Left lung (tissue), 4 donors: ENCODE measurements at regions not wholly inside any gene's neighbourhood (a gene's known extent, or its start where the extent isn't known, plus 50 kb on each side); places are given as distances from the start of the nearest gene placed in this dataset.
A peak's percentile ranks its signal among the peaks of the same experiment; 100 is the strongest.

Experiments used
- ATAC-seq: fragments of 200-7000 bp; cut with Tn5 transposase; one replicate; pipeline ENCODE4 v1.9.1; 2020; ENCODE audit warnings: moderate library complexity
- DNase-seq, 4 donors: peaks; one replicate each; pipeline ENCODE4 v3.0.0-alpha.2; 2013 to 2020
- H3K27ac ChIP-seq, 2 donors: fragments of 200-600 bp; sonication (generic) in 1 of 2; one replicate each; pipeline versions ENCODE4 v1.5.0 to v1.8.0; 2020 to 2021
- H3K27me3 ChIP-seq, 2 donors: fragments of 200-600 bp; sonication (generic) in 1 of 2; one replicate each; pipeline versions ENCODE4 v1.5.0 to v1.8.0; 2020 to 2021
- H3K36me3 ChIP-seq, 2 donors: fragments of 200-600 bp; sonication (generic) in 1 of 2; one replicate each; pipeline versions ENCODE4 v1.5.0 to v1.8.0; 2020 to 2021
- H3K4me1 ChIP-seq, 2 donors: fragments of 200-600 bp; one replicate each; pipeline ENCODE4 v1.8.0; 2021
- H3K4me3 ChIP-seq, 2 donors: fragments of 200-600 bp; sonication (generic) in 1 of 2; one replicate each; pipeline versions ENCODE4 v1.5.0 to v1.8.0; 2020 to 2021; ENCODE audit warnings: mild to moderate bottlenecking in 1 of 2
- H3K9me3 ChIP-seq, 2 donors: fragments of 200-600 bp; sonication (generic) in 1 of 2; one replicate each; pipeline versions ENCODE4 v1.5.0 to v1.8.0; 2020 to 2021
- intact Hi-C, 2 donors: fragments of 100-400 bp; cut with DNase I; formaldehyde crosslinking; loops; one replicate each; pipeline versions ENCODE4 v1.11.2 to v1.14.2; 2022
- TF ChIP-seq, protein P1 (sequence below), 2 donors: fragments of 200-600 bp; sonication (generic) in 1 of 2; IDR thresholded peaks; one replicate each; pipeline versions ENCODE4 v1.5.0 to v1.8.0; 2021; ENCODE audit warnings: antibody characterized with exemption in 2 of 2
- donor health status: DM: no; HTN: yes; CAD: no.
- donor health status: DM: no; HTN: no; CAD: no.

DNA sequence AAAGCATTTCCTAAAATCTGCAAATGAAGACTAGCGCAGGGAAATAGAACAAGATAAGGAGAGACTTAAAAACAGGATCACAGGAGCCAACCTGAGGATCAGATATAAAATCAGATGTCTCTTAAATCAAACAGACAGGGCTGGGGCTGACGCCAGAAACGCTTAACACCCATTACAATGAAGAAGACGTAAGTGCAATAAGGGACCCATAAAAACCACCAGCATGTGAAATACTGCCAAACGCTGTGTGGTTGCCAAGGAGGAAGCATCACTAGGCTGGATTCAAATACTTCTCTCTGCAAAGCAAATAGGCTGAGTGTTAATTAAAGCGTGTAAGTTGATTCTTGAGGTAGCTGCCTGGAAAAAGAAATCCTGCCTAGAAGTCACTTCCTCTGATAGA lies 74.4 kb upstream of the ATP10B start:
- Histone ChIP-seq H3K36me3 (no peaks in the 10 kb centered on the region), H3K4me1 (peaks cover 0 to 13% of the 10 kb centered on the region in 2 donors), H3K9me3 (no peaks in the 10 kb centered on the region), H3K27ac (no peak overlapping the region), H3K4me3 (no peak overlapping the region), H3K27me3 (no peaks in the 10 kb centered on the region)
- peak in 2 of 4 donors; percentile 52 to 74 for DNase-seq
- intact Hi-C loops = no loop called here
- peak; percentile 67 for ATAC-seq
- TF ChIP-seq, protein P1, sequence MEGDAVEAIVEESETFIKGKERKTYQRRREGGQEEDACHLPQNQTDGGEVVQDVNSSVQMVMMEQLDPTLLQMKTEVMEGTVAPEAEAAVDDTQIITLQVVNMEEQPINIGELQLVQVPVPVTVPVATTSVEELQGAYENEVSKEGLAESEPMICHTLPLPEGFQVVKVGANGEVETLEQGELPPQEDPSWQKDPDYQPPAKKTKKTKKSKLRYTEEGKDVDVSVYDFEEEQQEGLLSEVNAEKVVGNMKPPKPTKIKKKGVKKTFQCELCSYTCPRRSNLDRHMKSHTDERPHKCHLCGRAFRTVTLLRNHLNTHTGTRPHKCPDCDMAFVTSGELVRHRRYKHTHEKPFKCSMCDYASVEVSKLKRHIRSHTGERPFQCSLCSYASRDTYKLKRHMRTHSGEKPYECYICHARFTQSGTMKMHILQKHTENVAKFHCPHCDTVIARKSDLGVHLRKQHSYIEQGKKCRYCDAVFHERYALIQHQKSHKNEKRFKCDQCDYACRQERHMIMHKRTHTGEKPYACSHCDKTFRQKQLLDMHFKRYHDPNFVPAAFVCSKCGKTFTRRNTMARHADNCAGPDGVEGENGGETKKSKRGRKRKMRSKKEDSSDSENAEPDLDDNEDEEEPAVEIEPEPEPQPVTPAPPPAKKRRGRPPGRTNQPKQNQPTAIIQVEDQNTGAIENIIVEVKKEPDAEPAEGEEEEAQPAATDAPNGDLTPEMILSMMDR (IDR thresholded peaks at IDR 0.05) = no peak

GRCh38 chr5:160925281-160925680 lies 73.3 kb upstream of the ATP10B start:
- intact Hi-C loops = no loop called here
- TF ChIP-seq, protein P1 (IDR thresholded peaks at IDR 0.05) = no peak
- no peak for DNase-seq
- Histone ChIP-seq H3K27ac (no peak overlapping the region), H3K27me3 (no peaks in the 10 kb centered on the region), H3K4me3 (no peak overlapping the region), H3K4me1 (peaks cover 0 to 13% of the 10 kb centered on the region in 2 donors), H3K36me3 (no peaks in the 10 kb centered on the region), H3K9me3 (no peaks in the 10 kb centered on the region)
- no peak for ATAC-seq

- Histone ChIP-seq H3K36me3 (no peaks in the 10 kb centered on the region), H3K9me3 (no peaks in the 10 kb centered on the region), H3K27me3 (no peaks in the 10 kb centered on the region), H3K4me3 (no peak overlapping the region), H3K27ac (no peak overlapping the region), H3K4me1 (peaks cover 0 to 13% of the 10 kb centered on the region in 2 donors)
- intact Hi-C loops = no loop called here
- peak in 2 of 4 donors; percentile 56 to 83 for DNase-seq
- peak; percentile 83 for ATAC-seq
- TF ChIP-seq, protein P1 (IDR thresholded peaks at IDR 0.05) = no peak
Observed at GRCh38 chr5:160923936-160924710, 72.1 kb upstream of the ATP10B start.

DNA sequence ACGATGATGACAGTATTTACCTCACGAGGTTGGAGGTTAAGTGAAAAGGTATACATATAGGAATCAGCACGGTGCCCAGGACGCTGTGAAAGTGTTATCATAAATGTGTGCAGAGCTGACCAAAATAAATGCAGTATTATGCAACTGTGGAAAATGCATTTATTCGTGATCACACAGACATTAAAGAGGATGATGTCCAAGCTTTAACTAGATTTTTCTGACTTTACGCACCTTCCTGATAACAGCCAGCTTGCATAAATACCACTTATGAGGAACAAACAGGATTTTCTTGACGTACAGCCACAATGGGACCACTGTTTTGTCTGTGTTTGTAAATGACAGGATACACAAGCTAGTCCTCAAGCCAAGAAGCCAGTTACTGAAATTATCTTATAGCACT lies 71.4 kb upstream of the ATP10B start:
- H3K4me3 ChIP-seq = no peak overlapping the region
- H3K36me3 ChIP-seq = no peaks in the 10 kb centered on the region
- no peaks in the 10 kb centered on the region for H3K9me3 ChIP-seq
- H3K4me1 ChIP-seq = peaks cover 0 to 13% of the 10 kb centered on the region in 2 donors
- DNase-seq (no peak), ATAC-seq (no peak)
- intact Hi-C loops = no loop called here
- H3K27ac ChIP-seq = no peak overlapping the region
- TF ChIP-seq, protein P1 (IDR thresholded peaks at IDR 0.05) = no peak
- H3K27me3 ChIP-seq = no peaks in the 10 kb centered on the region

- peaks cover 0 to 9% of the 10 kb centered on the region in 2 donors for H3K4me1 ChIP-seq
- TF ChIP-seq, protein P1 (IDR thresholded peaks at IDR 0.05) = no peak
Observed at GRCh38 chr5:160922311-160922710, 70.3 kb upstream of the ATP10B start.

More at GRCh38 chr5:160922311-160922710, 70.3 kb upstream of the ATP10B start:
- no peak overlapping the region for H3K27ac ChIP-seq
- intact Hi-C loops = no loop called here
- H3K36me3 ChIP-seq = no peaks in the 10 kb centered on the region
- no peak overlapping the region for H3K4me3 ChIP-seq
- DNase-seq (no peak), ATAC-seq (no peak)
- H3K27me3 ChIP-seq = no peaks in the 10 kb centered on the region
- no peaks in the 10 kb centered on the region for H3K9me3 ChIP-seq
